SH-SY5Y (cell line): ENCODE measurements at regions not wholly inside any gene's neighbourhood (a gene's known extent, or its start where the extent isn't known, plus 50 kb on each side); places are given as distances from the start of the nearest gene placed in this dataset.

Experiments used
- GATA2 ChIP-seq: IDR thresholded peaks from 2 replicates; pipeline ENCODE4 v1.6.1; 2011; ENCODE audit warnings: mild to moderate bottlenecking, low read depth, low read length
- GATA3 ChIP-seq: IDR thresholded peaks from 2 replicates; pipeline ENCODE4 v1.6.1; 2011; ENCODE audit warnings: low read depth, mild to moderate bottlenecking, low read length, moderate library complexity

DNA sequence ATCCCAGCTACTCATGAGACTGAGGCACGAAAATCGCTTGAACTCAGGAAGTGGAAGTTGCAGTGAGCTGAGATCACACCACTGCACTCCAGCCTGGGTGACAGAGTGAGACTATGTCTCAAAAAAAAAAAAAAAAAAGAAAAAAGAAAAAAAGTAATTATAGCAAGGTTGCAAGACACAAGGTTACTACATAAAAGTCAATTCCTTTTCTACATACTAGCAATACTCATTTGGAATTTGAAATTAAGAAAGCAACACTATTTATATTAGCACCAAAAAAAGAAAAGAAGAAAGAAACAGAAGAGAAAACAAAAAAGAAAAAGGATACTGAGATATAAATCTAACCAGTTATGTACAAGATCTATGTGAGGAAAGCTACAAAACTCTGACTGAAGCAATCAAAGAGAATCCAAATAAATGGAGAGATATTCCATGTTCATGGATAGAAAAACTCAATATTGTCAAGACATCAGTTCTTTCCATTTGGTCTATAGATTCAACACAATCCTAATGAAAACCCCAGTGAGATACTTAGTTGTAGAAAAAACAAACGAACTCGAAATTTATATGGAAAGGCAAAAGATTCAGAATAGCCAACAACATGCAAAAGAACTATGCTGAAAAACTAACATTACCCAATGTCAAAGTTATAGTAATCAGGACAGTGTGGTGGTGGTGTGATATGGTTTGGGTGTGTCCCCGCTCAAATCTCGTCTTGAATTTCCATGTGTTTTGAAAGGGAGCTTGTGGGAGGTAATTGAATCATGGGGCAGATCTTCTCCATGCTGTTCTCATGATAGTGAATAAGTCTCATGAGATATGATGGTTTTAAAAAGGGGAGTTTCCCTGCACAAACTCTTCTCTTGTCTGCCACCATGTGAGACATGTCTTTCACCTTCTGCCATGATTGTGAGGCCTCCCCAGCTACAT is 73.3 kb downstream of the GPX5 start:
- TF ChIP-seq GATA3, result no peak
- TF ChIP-seq GATA2, result no peak
